ENCODE measurements at regions not wholly inside any gene's neighbourhood (a gene's known extent, or its start where the extent isn't known, plus 50 kb on each side); places are given as distances from the start of the nearest gene placed in this dataset.

DNA sequence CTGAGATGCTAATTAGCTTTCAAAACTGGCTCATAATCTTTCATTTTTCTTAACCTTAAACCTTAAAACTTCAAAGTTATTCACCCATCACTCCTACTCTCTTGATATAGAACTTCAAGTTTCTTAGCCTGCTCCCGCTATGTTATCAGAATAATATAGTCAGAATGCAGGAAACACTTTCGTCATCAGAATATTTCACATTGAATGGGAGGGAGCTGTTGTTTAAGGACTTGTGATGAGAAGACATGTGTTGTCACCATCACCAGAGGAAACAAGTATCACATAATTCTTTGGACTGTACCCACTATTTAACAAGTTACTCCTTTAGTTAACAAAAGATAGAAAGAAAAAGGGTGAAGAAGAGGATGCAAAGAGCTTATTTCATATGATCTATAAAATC is 65.0 kb upstream of the FNDC3A start:
- Mint-ChIP-seq H3K27me3 (ENCODE audit: insufficient read depth, low read depth, poor library complexity) (no peaks in the 10 kb centered on the region), H3K4me1 (peaks cover 13% of the 10 kb centered on the region; the same call in 2 of the 3 replicates), H3K4me3 (no peak overlapping the region), H3K36me3 (ENCODE audit: low read depth) (no peaks in the 10 kb centered on the region), H3K9me3 (no peaks in the 10 kb centered on the region), H3K27ac (no peak overlapping the region)
- ATAC-seq: no peak
- Histone ChIP-seq H3K79me2 (replicated peaks; ENCODE audit: insufficient read depth) (no peaks in the 10 kb centered on the region), H3K4me3 (no peak overlapping the region), H3K36me3 (ENCODE audit: insufficient read depth) (no peaks in the 10 kb centered on the region), H3K9me2 (ENCODE audit: insufficient read depth) (peaks cover 8% of the 10 kb centered on the region), H3K27me3 (ENCODE audit: insufficient read depth) (no peaks in the 10 kb centered on the region), H3K4me2 (no peak overlapping the region), H3F3A (replicated peaks; ENCODE audit: low read depth) (no peaks in the 10 kb centered on the region), H3K4me1 (ENCODE audit: insufficient read depth) (peaks cover 5% of the 10 kb centered on the region; the same call in 1 of the 2 replicates), H4K20me1 (replicated peaks; ENCODE audit: insufficient read depth) (no peaks in the 10 kb centered on the region), H2AFZ (no peak overlapping the region), H3K27ac (ENCODE audit: low read depth) (no peak overlapping the region)
- TF ChIP-seq, protein P1, sequence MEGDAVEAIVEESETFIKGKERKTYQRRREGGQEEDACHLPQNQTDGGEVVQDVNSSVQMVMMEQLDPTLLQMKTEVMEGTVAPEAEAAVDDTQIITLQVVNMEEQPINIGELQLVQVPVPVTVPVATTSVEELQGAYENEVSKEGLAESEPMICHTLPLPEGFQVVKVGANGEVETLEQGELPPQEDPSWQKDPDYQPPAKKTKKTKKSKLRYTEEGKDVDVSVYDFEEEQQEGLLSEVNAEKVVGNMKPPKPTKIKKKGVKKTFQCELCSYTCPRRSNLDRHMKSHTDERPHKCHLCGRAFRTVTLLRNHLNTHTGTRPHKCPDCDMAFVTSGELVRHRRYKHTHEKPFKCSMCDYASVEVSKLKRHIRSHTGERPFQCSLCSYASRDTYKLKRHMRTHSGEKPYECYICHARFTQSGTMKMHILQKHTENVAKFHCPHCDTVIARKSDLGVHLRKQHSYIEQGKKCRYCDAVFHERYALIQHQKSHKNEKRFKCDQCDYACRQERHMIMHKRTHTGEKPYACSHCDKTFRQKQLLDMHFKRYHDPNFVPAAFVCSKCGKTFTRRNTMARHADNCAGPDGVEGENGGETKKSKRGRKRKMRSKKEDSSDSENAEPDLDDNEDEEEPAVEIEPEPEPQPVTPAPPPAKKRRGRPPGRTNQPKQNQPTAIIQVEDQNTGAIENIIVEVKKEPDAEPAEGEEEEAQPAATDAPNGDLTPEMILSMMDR (conservative IDR thresholded peaks at IDR 0.05; ENCODE audit: low read depth in 2 of 2): no peak
- TF ChIP-seq JUNB (IDR thresholded peaks at IDR 0.05; ENCODE audit: unreplicated experiment) (no peak), POLR2AphosphoS5 (IDR thresholded peaks at IDR 0.05; ENCODE audit: low read depth) (no peak), ZNF331 (CRISPR knock-in tag; IDR thresholded peaks at IDR 0.05; ENCODE audit: low read depth) (no peak), EZH2phosphoT487 (IDR thresholded peaks at IDR 0.05; ENCODE audit: unreplicated experiment) (no peak), ZNF114 (CRISPR knock-in tag; IDR thresholded peaks at IDR 0.05) (no peak), NANOG (IDR thresholded peaks at IDR 0.05; ENCODE audit: borderline replicate concordance) (no peak), STAT1 (IDR thresholded peaks at IDR 0.05; ENCODE audit: unreplicated experiment) (no peak), CREB1 (CRISPR knock-in tag; IDR thresholded peaks at IDR 0.05; ENCODE audit: low read depth) (no peak), EZH2 (IDR thresholded peaks at IDR 0.05; ENCODE audit: low read depth, unreplicated experiment) (no peak)
- TF ChIP-seq, protein P2, sequence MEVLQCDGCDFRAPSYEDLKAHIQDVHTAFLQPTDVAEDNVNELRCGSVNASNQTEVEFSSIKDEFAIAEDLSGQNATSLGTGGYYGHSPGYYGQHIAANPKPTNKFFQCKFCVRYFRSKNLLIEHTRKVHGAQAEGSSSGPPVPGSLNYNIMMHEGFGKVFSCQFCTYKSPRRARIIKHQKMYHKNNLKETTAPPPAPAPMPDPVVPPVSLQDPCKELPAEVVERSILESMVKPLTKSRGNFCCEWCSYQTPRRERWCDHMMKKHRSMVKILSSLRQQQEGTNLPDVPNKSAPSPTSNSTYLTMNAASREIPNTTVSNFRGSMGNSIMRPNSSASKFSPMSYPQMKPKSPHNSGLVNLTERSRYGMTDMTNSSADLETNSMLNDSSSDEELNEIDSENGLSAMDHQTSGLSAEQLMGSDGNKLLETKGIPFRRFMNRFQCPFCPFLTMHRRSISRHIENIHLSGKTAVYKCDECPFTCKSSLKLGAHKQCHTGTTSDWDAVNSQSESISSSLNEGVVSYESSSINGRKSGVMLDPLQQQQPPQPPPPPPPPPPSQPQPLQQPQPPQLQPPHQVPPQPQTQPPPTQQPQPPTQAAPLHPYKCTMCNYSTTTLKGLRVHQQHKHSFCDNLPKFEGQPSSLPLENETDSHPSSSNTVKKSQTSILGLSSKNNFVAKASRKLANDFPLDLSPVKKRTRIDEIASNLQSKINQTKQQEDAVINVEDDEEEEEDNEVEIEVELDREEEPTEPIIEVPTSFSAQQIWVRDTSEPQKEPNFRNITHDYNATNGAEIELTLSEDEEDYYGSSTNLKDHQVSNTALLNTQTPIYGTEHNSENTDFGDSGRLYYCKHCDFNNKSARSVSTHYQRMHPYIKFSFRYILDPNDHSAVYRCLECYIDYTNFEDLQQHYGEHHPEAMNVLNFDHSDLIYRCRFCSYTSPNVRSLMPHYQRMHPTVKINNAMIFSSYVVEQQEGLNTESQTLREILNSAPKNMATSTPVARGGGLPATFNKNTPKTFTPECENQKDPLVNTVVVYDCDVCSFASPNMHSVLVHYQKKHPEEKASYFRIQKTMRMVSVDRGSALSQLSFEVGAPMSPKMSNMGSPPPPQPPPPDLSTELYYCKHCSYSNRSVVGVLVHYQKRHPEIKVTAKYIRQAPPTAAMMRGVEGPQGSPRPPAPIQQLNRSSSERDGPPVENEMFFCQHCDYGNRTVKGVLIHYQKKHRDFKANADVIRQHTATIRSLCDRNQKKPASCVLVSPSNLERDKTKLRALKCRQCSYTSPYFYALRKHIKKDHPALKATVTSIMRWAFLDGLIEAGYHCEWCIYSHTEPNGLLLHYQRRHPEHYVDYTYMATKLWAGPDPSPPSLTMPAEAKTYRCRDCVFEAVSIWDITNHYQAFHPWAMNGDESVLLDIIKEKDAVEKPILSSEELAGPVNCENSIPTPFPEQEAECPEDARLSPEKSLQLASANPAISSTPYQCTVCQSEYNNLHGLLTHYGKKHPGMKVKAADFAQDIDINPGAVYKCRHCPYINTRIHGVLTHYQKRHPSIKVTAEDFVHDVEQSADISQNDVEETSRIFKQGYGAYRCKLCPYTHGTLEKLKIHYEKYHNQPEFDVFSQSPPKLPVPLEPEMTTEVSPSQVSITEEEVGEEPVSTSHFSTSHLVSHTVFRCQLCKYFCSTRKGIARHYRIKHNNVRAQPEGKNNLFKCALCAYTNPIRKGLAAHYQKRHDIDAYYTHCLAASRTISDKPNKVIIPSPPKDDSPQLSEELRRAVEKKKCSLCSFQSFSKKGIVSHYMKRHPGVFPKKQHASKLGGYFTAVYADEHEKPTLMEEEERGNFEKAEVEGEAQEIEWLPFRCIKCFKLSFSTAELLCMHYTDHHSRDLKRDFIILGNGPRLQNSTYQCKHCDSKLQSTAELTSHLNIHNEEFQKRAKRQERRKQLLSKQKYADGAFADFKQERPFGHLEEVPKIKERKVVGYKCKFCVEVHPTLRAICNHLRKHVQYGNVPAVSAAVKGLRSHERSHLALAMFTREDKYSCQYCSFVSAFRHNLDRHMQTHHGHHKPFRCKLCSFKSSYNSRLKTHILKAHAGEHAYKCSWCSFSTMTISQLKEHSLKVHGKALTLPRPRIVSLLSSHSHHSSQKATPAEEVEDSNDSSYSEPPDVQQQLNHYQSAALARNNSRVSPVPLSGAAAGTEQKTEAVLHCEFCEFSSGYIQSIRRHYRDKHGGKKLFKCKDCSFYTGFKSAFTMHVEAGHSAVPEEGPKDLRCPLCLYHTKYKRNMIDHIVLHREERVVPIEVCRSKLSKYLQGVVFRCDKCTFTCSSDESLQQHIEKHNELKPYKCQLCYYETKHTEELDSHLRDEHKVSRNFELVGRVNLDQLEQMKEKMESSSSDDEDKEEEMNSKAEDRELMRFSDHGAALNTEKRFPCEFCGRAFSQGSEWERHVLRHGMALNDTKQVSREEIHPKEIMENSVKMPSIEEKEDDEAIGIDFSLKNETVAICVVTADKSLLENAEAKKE (CRISPR knock-in tag; IDR thresholded peaks at IDR 0.05): no peak
- TF ChIP-seq, protein P3, sequence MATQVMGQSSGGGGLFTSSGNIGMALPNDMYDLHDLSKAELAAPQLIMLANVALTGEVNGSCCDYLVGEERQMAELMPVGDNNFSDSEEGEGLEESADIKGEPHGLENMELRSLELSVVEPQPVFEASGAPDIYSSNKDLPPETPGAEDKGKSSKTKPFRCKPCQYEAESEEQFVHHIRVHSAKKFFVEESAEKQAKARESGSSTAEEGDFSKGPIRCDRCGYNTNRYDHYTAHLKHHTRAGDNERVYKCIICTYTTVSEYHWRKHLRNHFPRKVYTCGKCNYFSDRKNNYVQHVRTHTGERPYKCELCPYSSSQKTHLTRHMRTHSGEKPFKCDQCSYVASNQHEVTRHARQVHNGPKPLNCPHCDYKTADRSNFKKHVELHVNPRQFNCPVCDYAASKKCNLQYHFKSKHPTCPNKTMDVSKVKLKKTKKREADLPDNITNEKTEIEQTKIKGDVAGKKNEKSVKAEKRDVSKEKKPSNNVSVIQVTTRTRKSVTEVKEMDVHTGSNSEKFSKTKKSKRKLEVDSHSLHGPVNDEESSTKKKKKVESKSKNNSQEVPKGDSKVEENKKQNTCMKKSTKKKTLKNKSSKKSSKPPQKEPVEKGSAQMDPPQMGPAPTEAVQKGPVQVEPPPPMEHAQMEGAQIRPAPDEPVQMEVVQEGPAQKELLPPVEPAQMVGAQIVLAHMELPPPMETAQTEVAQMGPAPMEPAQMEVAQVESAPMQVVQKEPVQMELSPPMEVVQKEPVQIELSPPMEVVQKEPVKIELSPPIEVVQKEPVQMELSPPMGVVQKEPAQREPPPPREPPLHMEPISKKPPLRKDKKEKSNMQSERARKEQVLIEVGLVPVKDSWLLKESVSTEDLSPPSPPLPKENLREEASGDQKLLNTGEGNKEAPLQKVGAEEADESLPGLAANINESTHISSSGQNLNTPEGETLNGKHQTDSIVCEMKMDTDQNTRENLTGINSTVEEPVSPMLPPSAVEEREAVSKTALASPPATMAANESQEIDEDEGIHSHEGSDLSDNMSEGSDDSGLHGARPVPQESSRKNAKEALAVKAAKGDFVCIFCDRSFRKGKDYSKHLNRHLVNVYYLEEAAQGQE (IDR thresholded peaks at IDR 0.05; ENCODE audit: unreplicated experiment): no peak
- no peak for DNase-seq (ENCODE audit: low spot score)
